DOHH2 (cell line): ENCODE measurements at regions not wholly inside any gene's neighbourhood (a gene's known extent, or its start where the extent isn't known, plus 50 kb on each side); places are given as distances from the start of the nearest gene placed in this dataset.

ENCODE experiments used
- H3F3A ChIP-seq: fragments of 200-600 bp; sonication (generic), shearing (Covaris generic); 2 replicates; pipeline ENCODE4 v1.6.0; 2016; ENCODE audit warnings: antibody characterized with exemption, mild to moderate bottlenecking; ENCODE audit not compliant: control insufficient read depth, insufficient read depth
- H3K27ac ChIP-seq: fragments of 200-600 bp; sonication (generic); 2 replicates; pipeline ENCODE4 v1.5.1; 2014; ENCODE audit warnings: low read depth, mild to moderate bottlenecking, low read length, moderate library complexity
- H3K27me3 ChIP-seq: fragments of 200-600 bp; sonication (generic); 2 replicates; pipeline ENCODE4 v1.6.1; 2014; ENCODE audit warnings: mild to moderate bottlenecking, low read length, mixed read lengths; ENCODE audit not compliant: control insufficient read depth
- H3K36me3 ChIP-seq: fragments of 200-600 bp; sonication (generic); 2 replicates; pipeline ENCODE4 v1.6.1; 2014; ENCODE audit warnings: mild to moderate bottlenecking, low read length, moderate library complexity, mixed read lengths; ENCODE audit not compliant: control insufficient read depth
- H3K4me1 ChIP-seq: fragments of 200-600 bp; sonication (generic); 2 replicates; pipeline ENCODE4 v1.6.1; 2014; ENCODE audit warnings: mild to moderate bottlenecking, low read length, mixed read lengths; ENCODE audit not compliant: control insufficient read depth
- H3K4me2 ChIP-seq: fragments of 200-600 bp; sonication (generic); 2 replicates; pipeline ENCODE4 v1.6.0; 2014; ENCODE audit warnings: mild to moderate bottlenecking, low read length, moderate library complexity
- H3K4me3 ChIP-seq: fragments of 200-600 bp; sonication (generic); 2 replicates; pipeline ENCODE4 v1.5.1; 2014; ENCODE audit warnings: mild to moderate bottlenecking, low read length, mixed read lengths
- H3K79me2 ChIP-seq: fragments of 200-600 bp; sonication (generic); 2 replicates; pipeline ENCODE4 v1.6.1; 2014; ENCODE audit warnings: mild to moderate bottlenecking, low read length, mixed read lengths; ENCODE audit not compliant: control insufficient read depth
- H3K9me2 ChIP-seq: fragments of 200-600 bp; sonication (generic); replicated peaks from 2 replicates; pipeline ENCODE4 v1.6.1; 2014; ENCODE audit warnings: mild to moderate bottlenecking, low read length, mixed read lengths; ENCODE audit not compliant: control insufficient read depth
- H3K9me3 ChIP-seq: fragments of 200-600 bp; sonication (generic); 2 replicates; pipeline ENCODE4 v1.6.1; 2014; ENCODE audit warnings: antibody characterized with exemption, low read length, mixed read lengths; ENCODE audit not compliant: control insufficient read depth, insufficient read depth
- H4K20me1 ChIP-seq: fragments of 200-600 bp; sonication (generic); 2 replicates; pipeline ENCODE4 v1.6.0; 2014; ENCODE audit warnings: low read depth, mild to moderate bottlenecking, antibody characterized with exemption, low read length, moderate library complexity; ENCODE audit not compliant: control insufficient read depth, insufficient read depth
- EZH2phosphoT487 ChIP-seq: fragments of 200-600 bp; sonication (generic); IDR thresholded peaks from 2 replicates; pipeline ENCODE4 v1.6.1; 2017; ENCODE audit warnings: borderline replicate concordance, mild to moderate bottlenecking, antibody characterized with exemption, low read length, moderate library complexity, mixed read lengths
- TF ChIP-seq, protein P1 (sequence below): fragments of 200-600 bp; sonication (generic); IDR thresholded peaks from one replicate; pipeline ENCODE4 v1.5.1; 2014; ENCODE audit warnings: antibody characterized with exemption, mild to moderate bottlenecking, low read depth, low read length; ENCODE audit not compliant: poor library complexity, severe bottlenecking

DNA sequence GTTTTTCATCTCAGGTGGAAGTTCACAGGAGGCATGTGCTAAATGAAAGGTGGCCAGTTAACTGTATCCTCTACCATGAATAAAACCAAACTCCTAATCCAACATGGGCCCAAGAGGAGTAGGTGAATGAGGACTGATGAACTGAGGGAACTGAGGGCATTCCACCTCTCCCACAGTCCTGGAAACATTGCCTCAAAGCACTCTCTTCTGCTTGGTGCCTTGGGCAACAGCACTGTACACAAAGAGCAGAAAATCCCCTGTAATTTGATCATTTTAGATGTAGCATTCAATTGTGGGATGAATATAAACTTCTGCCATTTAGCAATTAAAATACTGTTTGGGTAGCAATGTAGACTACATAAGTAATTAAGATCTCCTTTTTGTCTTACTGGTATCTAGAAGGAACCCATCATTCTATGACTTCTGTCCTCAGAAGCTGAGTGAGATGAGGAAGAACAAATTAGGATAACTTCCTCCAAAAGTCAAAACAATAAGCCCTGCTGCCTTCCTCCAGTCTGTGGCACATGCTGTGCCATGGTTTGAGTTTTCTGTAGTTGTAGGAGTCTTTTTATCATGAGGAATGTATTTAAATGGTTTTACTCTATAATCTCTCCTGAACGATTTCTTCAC, 86.7 kb upstream of the ZEB2 start:
- Histone ChIP-seq H3K4me3 (no peak overlapping the region), H3K9me3 (no peaks in the 10 kb centered on the region), H3K36me3 (no peaks in the 10 kb centered on the region), H3K27me3 (no peaks in the 10 kb centered on the region), H3K79me2 (no peaks in the 10 kb centered on the region), H3K27ac (no peak overlapping the region), H3K4me2 (no peak overlapping the region), H3F3A (no peaks in the 10 kb centered on the region), H3K4me1 (peaks cover 36% of the 10 kb centered on the region), H4K20me1 (no peaks in the 10 kb centered on the region), H3K9me2 (no peaks in the 10 kb centered on the region)
- TF ChIP-seq, protein P1, sequence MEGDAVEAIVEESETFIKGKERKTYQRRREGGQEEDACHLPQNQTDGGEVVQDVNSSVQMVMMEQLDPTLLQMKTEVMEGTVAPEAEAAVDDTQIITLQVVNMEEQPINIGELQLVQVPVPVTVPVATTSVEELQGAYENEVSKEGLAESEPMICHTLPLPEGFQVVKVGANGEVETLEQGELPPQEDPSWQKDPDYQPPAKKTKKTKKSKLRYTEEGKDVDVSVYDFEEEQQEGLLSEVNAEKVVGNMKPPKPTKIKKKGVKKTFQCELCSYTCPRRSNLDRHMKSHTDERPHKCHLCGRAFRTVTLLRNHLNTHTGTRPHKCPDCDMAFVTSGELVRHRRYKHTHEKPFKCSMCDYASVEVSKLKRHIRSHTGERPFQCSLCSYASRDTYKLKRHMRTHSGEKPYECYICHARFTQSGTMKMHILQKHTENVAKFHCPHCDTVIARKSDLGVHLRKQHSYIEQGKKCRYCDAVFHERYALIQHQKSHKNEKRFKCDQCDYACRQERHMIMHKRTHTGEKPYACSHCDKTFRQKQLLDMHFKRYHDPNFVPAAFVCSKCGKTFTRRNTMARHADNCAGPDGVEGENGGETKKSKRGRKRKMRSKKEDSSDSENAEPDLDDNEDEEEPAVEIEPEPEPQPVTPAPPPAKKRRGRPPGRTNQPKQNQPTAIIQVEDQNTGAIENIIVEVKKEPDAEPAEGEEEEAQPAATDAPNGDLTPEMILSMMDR = no peak
- TF ChIP-seq EZH2phosphoT487 = no peak

DNA sequence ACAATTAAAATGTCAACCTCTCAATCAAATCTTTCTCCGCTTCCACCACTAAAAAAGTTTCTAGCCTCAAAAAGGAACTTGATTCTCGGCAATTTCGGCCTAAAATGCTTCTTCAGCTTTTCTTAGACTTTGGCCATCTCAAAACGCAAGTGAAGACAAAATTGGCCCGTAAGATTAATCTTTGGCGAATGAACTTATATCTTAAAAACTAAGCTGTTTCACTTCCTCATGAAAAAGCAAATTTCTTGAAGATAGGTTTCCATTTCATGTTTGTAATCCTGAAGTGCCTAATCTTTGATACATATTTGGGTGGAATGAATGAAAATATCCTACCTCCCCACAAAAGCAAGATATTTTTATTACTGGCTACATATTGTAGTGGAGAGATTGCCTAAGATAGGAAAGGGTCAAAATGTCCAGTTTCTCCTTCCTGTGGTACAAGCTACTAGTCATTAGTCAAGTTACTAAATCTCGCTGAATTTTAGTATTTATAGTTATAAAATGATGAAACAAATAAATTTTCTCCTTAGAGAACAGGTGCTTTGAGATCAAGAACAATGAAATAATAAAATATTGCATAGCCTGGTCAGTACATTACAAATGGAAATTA, 85.4 kb upstream of the ZEB2 start:
- TF ChIP-seq, protein P1 = no peak
- TF ChIP-seq EZH2phosphoT487 = no peak
- no peaks in the 10 kb centered on the region for H4K20me1 ChIP-seq
- no peaks in the 10 kb centered on the region for H3F3A ChIP-seq
- peaks cover 36% of the 10 kb centered on the region for H3K4me1 ChIP-seq
- H3K27me3 ChIP-seq = no peaks in the 10 kb centered on the region
- H3K9me3 ChIP-seq = no peaks in the 10 kb centered on the region
- no peak overlapping the region for H3K27ac ChIP-seq
- H3K4me3 ChIP-seq = no peak overlapping the region
- H3K4me2 ChIP-seq = no peak overlapping the region
- no peaks in the 10 kb centered on the region for H3K79me2 ChIP-seq
- no peaks in the 10 kb centered on the region for H3K9me2 ChIP-seq
- H3K36me3 ChIP-seq = no peaks in the 10 kb centered on the region

DNA sequence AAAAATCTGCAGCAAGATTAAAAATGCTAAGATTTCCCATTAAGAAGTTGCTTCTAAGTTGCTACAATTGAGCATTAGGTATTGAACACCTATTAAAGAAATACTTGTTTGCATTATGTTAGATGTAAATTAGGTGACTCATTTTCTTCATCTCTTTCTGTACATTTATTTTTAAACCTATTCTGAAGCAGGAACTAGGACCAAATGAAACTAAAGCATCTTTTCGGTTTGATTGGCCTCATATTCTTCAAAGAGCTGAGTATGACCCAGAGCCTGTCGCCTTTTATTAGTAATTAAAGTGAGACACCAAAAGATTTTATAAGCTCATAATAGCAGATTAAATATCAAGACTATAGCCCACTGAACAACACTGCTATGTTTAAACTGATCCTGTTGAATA, 83.4 kb upstream of the ZEB2 start:
- no peaks in the 10 kb centered on the region for H4K20me1 ChIP-seq
- H3K27ac ChIP-seq = no peak overlapping the region
- TF ChIP-seq EZH2phosphoT487 = no peak
- no peak overlapping the region for H3K4me3 ChIP-seq
- H3K4me1 ChIP-seq = peaks cover 36% of the 10 kb centered on the region
- no peaks in the 10 kb centered on the region for H3K27me3 ChIP-seq
- no peaks in the 10 kb centered on the region for H3K9me2 ChIP-seq
- H3F3A ChIP-seq = no peaks in the 10 kb centered on the region
- no peaks in the 10 kb centered on the region for H3K36me3 ChIP-seq
- no peak overlapping the region for H3K4me2 ChIP-seq
- H3K9me3 ChIP-seq = peaks cover 2% of the 10 kb centered on the region; the same call in 1 of the 2 replicates
- H3K79me2 ChIP-seq = no peaks in the 10 kb centered on the region

DNA sequence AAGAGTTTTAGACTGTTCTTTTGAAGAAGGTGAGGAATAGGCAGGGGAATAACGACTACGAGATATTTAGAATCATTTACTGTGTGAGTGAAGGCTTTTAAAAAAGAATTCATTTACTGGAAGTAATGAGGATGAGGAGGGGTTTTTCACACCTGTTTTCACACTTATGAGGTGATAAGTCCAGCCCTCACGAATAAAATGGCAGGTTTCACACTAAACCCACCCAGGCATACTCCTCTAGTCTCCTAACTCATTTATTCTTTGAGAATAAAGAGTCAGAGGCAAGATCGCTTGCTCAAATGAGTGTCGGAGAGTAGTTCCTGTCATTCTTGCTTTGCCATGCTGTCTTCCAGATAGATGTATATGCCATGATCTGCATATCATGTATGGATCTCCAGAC, 79.0 kb upstream of the ZEB2 start:
- Histone ChIP-seq H3K4me2 (no peak overlapping the region), H3K9me2 (no peaks in the 10 kb centered on the region), H4K20me1 (no peaks in the 10 kb centered on the region), H3K4me3 (no peak overlapping the region), H3K36me3 (no peaks in the 10 kb centered on the region), H3F3A (no peaks in the 10 kb centered on the region), H3K9me3 (peaks cover 9% of the 10 kb centered on the region), H3K27me3 (no peaks in the 10 kb centered on the region), H3K79me2 (no peaks in the 10 kb centered on the region), H3K27ac (no peak overlapping the region), H3K4me1 (peaks cover 29% of the 10 kb centered on the region)
- TF ChIP-seq, protein P1 = no peak
